ENCODE measurements at regions not wholly inside any gene's neighbourhood (a gene's known extent, or its start where the extent isn't known, plus 50 kb on each side); places are given as distances from the start of the nearest gene placed in this dataset.

DNA sequence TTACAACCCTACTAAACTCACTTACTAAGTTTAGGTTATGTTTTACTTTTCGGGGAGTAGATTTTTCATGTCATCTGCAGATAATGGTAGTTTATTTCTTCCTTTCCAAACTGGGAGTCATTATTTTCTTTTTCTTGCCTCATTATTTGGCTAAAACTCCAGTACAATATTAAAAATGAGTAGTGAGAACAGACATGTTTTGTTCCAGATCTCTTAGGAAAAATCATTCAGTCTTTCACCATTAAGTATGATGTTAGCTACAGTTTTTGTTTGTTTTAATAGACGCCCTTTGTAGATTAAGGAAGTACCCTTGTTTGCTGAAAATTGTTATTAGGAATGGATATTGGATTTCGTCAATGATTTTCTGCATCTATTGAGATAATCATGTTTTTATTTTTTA is 472.0 kb upstream of the PAPPA start:
- TF ChIP-seq EZH2 (IDR thresholded peaks at IDR 0.05; ENCODE audit: borderline replicate concordance) (no peak), EZH2phosphoT487 (IDR thresholded peaks at IDR 0.05; ENCODE audit: low read depth, severe bottlenecking, unreplicated experiment) (no peak)
- TF ChIP-seq, protein P1, sequence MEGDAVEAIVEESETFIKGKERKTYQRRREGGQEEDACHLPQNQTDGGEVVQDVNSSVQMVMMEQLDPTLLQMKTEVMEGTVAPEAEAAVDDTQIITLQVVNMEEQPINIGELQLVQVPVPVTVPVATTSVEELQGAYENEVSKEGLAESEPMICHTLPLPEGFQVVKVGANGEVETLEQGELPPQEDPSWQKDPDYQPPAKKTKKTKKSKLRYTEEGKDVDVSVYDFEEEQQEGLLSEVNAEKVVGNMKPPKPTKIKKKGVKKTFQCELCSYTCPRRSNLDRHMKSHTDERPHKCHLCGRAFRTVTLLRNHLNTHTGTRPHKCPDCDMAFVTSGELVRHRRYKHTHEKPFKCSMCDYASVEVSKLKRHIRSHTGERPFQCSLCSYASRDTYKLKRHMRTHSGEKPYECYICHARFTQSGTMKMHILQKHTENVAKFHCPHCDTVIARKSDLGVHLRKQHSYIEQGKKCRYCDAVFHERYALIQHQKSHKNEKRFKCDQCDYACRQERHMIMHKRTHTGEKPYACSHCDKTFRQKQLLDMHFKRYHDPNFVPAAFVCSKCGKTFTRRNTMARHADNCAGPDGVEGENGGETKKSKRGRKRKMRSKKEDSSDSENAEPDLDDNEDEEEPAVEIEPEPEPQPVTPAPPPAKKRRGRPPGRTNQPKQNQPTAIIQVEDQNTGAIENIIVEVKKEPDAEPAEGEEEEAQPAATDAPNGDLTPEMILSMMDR (IDR thresholded peaks at IDR 0.05; ENCODE audit: poor library complexity) = no peak
- Histone ChIP-seq H3K79me2 (no peaks in the 10 kb centered on the region), H3K27me3 (no peaks in the 10 kb centered on the region), H3K9me2 (replicated peaks; ENCODE audit: insufficient read depth) (no peaks in the 10 kb centered on the region), H3K9me3 (ENCODE audit: low read depth) (no peaks in the 10 kb centered on the region), H3K4me2 (no peak overlapping the region), H3K4me3 (no peak overlapping the region), H3K36me3 (replicated peaks; ENCODE audit: insufficient read depth, low read depth) (no peaks in the 10 kb centered on the region), H4K20me1 (ENCODE audit: insufficient read depth, poor library complexity, severe bottlenecking) (no peaks in the 10 kb centered on the region), H2AFZ (no peak overlapping the region), H3K4me1 (ENCODE audit: insufficient read depth) (no peaks in the 10 kb centered on the region), H3K27ac (no peak overlapping the region)
- no peak for DNase-seq (ENCODE audit: low spot score)
- WGBS (ENCODE audit: low lambda C conversion rate, missing lambda C conversion rate) = 94% methylated on average over 3 of the region's 3 CpGs

DNA sequence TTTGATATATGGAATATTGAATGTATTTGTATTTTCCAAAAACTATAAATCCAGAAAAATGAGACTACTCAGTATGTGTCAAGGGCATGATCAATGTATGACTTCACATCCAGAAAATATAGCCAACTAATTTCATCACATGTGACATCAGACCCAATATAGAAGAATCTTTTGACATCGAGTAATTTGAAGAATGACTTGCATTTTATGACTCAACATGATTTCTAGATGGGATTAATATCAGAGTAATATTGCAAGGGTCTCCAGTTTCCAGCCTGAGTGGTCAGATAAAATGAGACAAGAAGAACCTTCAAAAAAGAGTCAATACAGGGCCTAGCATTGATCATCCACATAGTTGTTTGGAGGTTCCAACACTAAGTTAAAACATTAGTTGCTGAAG is 467.5 kb upstream of the PAPPA start:
- TF ChIP-seq EZH2 (IDR thresholded peaks at IDR 0.05; ENCODE audit: borderline replicate concordance) = no peak
- no peak for TF ChIP-seq EZH2phosphoT487 (IDR thresholded peaks at IDR 0.05; ENCODE audit: low read depth, severe bottlenecking, unreplicated experiment)
- TF ChIP-seq, protein P1 (IDR thresholded peaks at IDR 0.05; ENCODE audit: poor library complexity) = no peak
- Histone ChIP-seq H3K4me3 (no peak overlapping the region), H3K27me3 (no peaks in the 10 kb centered on the region), H3K9me3 (ENCODE audit: low read depth) (no peaks in the 10 kb centered on the region), H3K4me1 (ENCODE audit: insufficient read depth) (no peaks in the 10 kb centered on the region), H3K9me2 (replicated peaks; ENCODE audit: insufficient read depth) (no peaks in the 10 kb centered on the region), H4K20me1 (ENCODE audit: insufficient read depth, poor library complexity, severe bottlenecking) (no peaks in the 10 kb centered on the region), H3K27ac (no peak overlapping the region), H3K79me2 (no peaks in the 10 kb centered on the region), H3K4me2 (no peak overlapping the region), H3K36me3 (replicated peaks; ENCODE audit: insufficient read depth, low read depth) (no peaks in the 10 kb centered on the region), H2AFZ (no peak overlapping the region)
- DNase-seq (ENCODE audit: low spot score) = no peak
- 90% methylated on average over 1 of the region's 1 CpG for WGBS (ENCODE audit: low lambda C conversion rate, missing lambda C conversion rate)

DNA sequence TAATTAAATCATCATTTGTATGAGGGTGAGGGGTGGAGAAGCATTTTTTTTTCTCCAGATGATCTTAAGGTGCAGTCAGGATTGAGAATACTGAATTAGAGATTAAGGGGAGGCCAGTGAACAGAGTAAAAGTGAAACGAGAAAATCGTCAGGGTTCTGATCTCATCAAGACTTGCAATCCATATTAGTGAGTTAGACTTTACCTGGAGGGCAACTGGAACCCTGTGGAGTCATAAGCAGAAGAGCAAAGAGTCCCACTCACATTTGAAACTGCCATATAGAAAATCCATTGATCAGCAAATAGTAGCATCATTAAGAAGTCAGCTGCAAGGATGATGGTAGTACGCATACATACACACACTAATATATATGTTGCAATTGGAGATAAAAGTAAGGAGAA is 466.2 kb upstream of the PAPPA start:
- Histone ChIP-seq H3K27me3 (no peaks in the 10 kb centered on the region), H3K9me3 (ENCODE audit: low read depth) (no peaks in the 10 kb centered on the region), H3K27ac (no peak overlapping the region), H3K79me2 (no peaks in the 10 kb centered on the region), H3K4me3 (no peak overlapping the region), H3K4me1 (ENCODE audit: insufficient read depth) (peaks cover 4% of the 10 kb centered on the region), H3K4me2 (no peak overlapping the region), H3K9me2 (replicated peaks; ENCODE audit: insufficient read depth) (no peaks in the 10 kb centered on the region), H2AFZ (no peak overlapping the region), H3K36me3 (replicated peaks; ENCODE audit: insufficient read depth, low read depth) (no peaks in the 10 kb centered on the region), H4K20me1 (ENCODE audit: insufficient read depth, poor library complexity, severe bottlenecking) (no peaks in the 10 kb centered on the region)
- DNase-seq (ENCODE audit: low spot score) = no peak
- TF ChIP-seq EZH2phosphoT487 (IDR thresholded peaks at IDR 0.05; ENCODE audit: low read depth, severe bottlenecking, unreplicated experiment) = no peak
- TF ChIP-seq EZH2 (IDR thresholded peaks at IDR 0.05; ENCODE audit: borderline replicate concordance) = no peak
- TF ChIP-seq, protein P1 (IDR thresholded peaks at IDR 0.05; ENCODE audit: poor library complexity) = no peak
- 80% methylated on average over 3 of the region's 3 CpGs for WGBS (ENCODE audit: low lambda C conversion rate, missing lambda C conversion rate)

DNA sequence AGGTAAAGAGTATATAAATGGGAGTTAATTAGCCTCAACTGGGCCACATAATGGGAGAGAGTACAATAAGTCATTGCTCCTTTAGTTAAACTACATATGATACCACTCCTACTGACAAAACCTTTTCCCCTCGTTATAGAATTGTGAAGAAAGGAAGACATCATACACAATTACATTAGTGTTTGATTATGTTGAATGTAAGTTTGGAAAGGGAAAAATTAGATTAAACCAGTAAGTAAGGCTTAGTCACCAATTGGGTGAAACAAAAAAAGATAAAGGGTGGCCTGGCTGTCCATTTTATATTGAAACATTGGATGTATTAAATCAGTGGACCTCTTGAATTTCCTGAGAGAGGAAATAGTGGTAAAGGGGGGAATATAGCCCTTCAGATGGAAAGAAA is 464.3 kb upstream of the PAPPA start:
- Histone ChIP-seq H3K4me3 (no peak overlapping the region), H2AFZ (no peak overlapping the region), H3K36me3 (replicated peaks; ENCODE audit: insufficient read depth, low read depth) (no peaks in the 10 kb centered on the region), H3K4me1 (ENCODE audit: insufficient read depth) (peaks cover 4% of the 10 kb centered on the region), H3K79me2 (no peaks in the 10 kb centered on the region), H3K4me2 (no peak overlapping the region), H3K27ac (no peak overlapping the region), H3K9me2 (replicated peaks; ENCODE audit: insufficient read depth) (no peaks in the 10 kb centered on the region), H3K9me3 (ENCODE audit: low read depth) (no peaks in the 10 kb centered on the region), H3K27me3 (no peaks in the 10 kb centered on the region), H4K20me1 (ENCODE audit: insufficient read depth, poor library complexity, severe bottlenecking) (no peaks in the 10 kb centered on the region)
- no peak for TF ChIP-seq EZH2phosphoT487 (IDR thresholded peaks at IDR 0.05; ENCODE audit: low read depth, severe bottlenecking, unreplicated experiment)
- TF ChIP-seq, protein P1 (IDR thresholded peaks at IDR 0.05; ENCODE audit: poor library complexity) = no peak
- TF ChIP-seq EZH2 (IDR thresholded peaks at IDR 0.05; ENCODE audit: borderline replicate concordance) = no peak
- 75% methylated on average over 1 of the region's 1 CpG for WGBS (ENCODE audit: low lambda C conversion rate, missing lambda C conversion rate)
- DNase-seq (ENCODE audit: low spot score) = no peak
